Panc1 (cell line): ENCODE measurements at regions not wholly inside any gene's neighbourhood (a gene's known extent, or its start where the extent isn't known, plus 50 kb on each side); places are given as distances from the start of the nearest gene placed in this dataset.

Experiments used
- ATAC-seq: fragments of 200-7000 bp; cut with Tn5 transposase; 2 replicates; pipeline ENCODE4 v1.9.1; 2020; ENCODE audit warnings: mild to moderate bottlenecking, moderate library complexity
- BruUV-seq: library from RNA; stranded (reverse); fragments of 400-500 nt; replicated peaks from 2 replicates; lab custom pipeline; 2021; lab: Mats Ljungman, UMichigan
- CTCF ChIA-PET: fragments of 300-600 bp; sonication (Branson Sonifier 250); formaldehyde crosslinking; loops from one replicate; lab custom pipeline; 2022; ENCODE audit warnings: antibody characterized with exemption; lab: Charles Lee
- POLR2A ChIA-PET: fragments of 300-600 bp; sonication (Branson Sonifier 250); formaldehyde crosslinking; loops from one replicate; lab custom pipeline; 2022; ENCODE audit warnings: antibody characterized with exemption; lab: Charles Lee
- DNase-seq: peaks from one replicate; pipeline ENCODE4 v3.0.0-alpha.2; 2010; ENCODE audit warnings: low read depth, low spot score
- H3K27ac ChIP-seq: 2 replicates; pipeline ENCODE4 v1.5.1; 2011; ENCODE audit warnings: mild to moderate bottlenecking, low read length, inconsistent platforms
- H3K27me3 ChIP-seq: fragments of 200-500 bp; sonication (Bioruptor generic); 2 replicates; pipeline ENCODE4 v1.6.0; 2014; ENCODE audit warnings: low read length, inconsistent platforms; ENCODE audit not compliant: control insufficient read depth, insufficient read depth
- H3K36me3 ChIP-seq: fragments of 200-500 bp; sonication (Bioruptor generic); 2 replicates; pipeline ENCODE4 v1.5.1; 2014; ENCODE audit warnings: inconsistent platforms, mild to moderate bottlenecking, low read length, moderate library complexity; ENCODE audit not compliant: control insufficient read depth, insufficient read depth
- H3K4me1 ChIP-seq: 2 replicates; pipeline ENCODE4 v1.5.1; 2011; ENCODE audit warnings: inconsistent platforms, mild to moderate bottlenecking, low read length, moderate library complexity; ENCODE audit not compliant: control insufficient read depth, insufficient read depth
- H3K4me3 ChIP-seq, 2 experiments: 2 replicates each; pipeline ENCODE4 v1.5.1; 2011 to 2012; ENCODE audit warnings: low read depth in 2 of 2, low read length in 2 of 2, mild to moderate bottlenecking in 2 of 2, inconsistent platforms in 1 of 2, moderate library complexity in 1 of 2
- H3K9me3 ChIP-seq: fragments of 200-500 bp; sonication (Bioruptor generic); 2 replicates; pipeline ENCODE4 v1.5.1; 2014; ENCODE audit warnings: low read depth, mild to moderate bottlenecking, inconsistent platforms, low read length, moderate library complexity; ENCODE audit not compliant: control insufficient read depth, insufficient read depth
- POLR2AphosphoS5 ChIP-seq: IDR thresholded peaks from 2 replicates; pipeline ENCODE4 v1.6.1; 2012; ENCODE audit warnings: mild to moderate bottlenecking, low read depth, low read length, moderate library complexity
- SIN3A ChIP-seq: IDR thresholded peaks from 2 replicates; pipeline ENCODE4 v1.6.1; 2012; ENCODE audit warnings: low read depth, mild to moderate bottlenecking, low read length, moderate library complexity, borderline replicate concordance; ENCODE audit not compliant: insufficient read depth
- TCF7L2 ChIP-seq: IDR thresholded peaks from 2 replicates; pipeline ENCODE4 v1.6.1; 2011; ENCODE audit warnings: mild to moderate bottlenecking, low read depth, low read length, inconsistent platforms
- in situ Hi-C: cut with HindIII; loops from 2 replicates; pipeline ENCODE4 v1.10.0; 2016; ENCODE audit warnings: low sequenced_read_pairs, low pct_unique_long_range_greater_than_20kb
- intact Hi-C: fragments of 100-400 bp; cut with micrococcal nuclease; formaldehyde crosslinking; loops from one replicate; pipeline ENCODE4 v1.10.0; 2022; ENCODE audit not compliant: unreplicated experiment
- TF ChIP-seq, protein P1 (sequence below): fragments of 450-650 bp; IDR thresholded peaks from 2 replicates; pipeline ENCODE4 v1.5.1; 2017; ENCODE audit warnings: mild to moderate bottlenecking
- TF ChIP-seq, protein P2 (sequence below), 2 experiments: IDR thresholded peaks; 2 replicates each; pipeline ENCODE4 v1.6.1; 2011 to 2012; ENCODE audit warnings: low read depth in 2 of 2, control low read depth in 1 of 2, low read length in 1 of 2, mild to moderate bottlenecking in 1 of 2, moderate library complexity in 1 of 2; ENCODE audit not compliant: insufficient read depth in 1 of 2

DNA sequence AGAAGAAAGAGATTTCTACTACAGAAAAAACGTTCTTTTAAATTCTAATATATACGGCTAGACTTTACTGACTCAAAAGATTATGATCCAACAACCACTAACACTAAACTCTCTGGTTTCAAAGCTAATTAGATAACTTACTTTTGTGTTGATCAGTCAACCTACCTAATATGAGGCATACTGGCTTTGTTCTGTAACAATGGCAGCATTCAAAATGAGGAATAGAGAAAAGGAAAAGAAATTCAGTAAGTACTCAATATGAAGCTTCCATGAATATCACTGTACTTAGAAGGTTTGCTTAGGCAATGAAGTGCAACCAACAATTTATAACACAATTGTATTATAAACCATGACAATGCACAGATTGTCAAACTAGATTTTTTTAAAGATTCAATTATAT is 430.5 kb upstream of the PMFBP1 start:
- TF ChIP-seq TCF7L2: no peak
- TF ChIP-seq, protein P1, sequence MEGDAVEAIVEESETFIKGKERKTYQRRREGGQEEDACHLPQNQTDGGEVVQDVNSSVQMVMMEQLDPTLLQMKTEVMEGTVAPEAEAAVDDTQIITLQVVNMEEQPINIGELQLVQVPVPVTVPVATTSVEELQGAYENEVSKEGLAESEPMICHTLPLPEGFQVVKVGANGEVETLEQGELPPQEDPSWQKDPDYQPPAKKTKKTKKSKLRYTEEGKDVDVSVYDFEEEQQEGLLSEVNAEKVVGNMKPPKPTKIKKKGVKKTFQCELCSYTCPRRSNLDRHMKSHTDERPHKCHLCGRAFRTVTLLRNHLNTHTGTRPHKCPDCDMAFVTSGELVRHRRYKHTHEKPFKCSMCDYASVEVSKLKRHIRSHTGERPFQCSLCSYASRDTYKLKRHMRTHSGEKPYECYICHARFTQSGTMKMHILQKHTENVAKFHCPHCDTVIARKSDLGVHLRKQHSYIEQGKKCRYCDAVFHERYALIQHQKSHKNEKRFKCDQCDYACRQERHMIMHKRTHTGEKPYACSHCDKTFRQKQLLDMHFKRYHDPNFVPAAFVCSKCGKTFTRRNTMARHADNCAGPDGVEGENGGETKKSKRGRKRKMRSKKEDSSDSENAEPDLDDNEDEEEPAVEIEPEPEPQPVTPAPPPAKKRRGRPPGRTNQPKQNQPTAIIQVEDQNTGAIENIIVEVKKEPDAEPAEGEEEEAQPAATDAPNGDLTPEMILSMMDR: no peak
- no peak for TF ChIP-seq POLR2AphosphoS5
- TF ChIP-seq, protein P2, sequence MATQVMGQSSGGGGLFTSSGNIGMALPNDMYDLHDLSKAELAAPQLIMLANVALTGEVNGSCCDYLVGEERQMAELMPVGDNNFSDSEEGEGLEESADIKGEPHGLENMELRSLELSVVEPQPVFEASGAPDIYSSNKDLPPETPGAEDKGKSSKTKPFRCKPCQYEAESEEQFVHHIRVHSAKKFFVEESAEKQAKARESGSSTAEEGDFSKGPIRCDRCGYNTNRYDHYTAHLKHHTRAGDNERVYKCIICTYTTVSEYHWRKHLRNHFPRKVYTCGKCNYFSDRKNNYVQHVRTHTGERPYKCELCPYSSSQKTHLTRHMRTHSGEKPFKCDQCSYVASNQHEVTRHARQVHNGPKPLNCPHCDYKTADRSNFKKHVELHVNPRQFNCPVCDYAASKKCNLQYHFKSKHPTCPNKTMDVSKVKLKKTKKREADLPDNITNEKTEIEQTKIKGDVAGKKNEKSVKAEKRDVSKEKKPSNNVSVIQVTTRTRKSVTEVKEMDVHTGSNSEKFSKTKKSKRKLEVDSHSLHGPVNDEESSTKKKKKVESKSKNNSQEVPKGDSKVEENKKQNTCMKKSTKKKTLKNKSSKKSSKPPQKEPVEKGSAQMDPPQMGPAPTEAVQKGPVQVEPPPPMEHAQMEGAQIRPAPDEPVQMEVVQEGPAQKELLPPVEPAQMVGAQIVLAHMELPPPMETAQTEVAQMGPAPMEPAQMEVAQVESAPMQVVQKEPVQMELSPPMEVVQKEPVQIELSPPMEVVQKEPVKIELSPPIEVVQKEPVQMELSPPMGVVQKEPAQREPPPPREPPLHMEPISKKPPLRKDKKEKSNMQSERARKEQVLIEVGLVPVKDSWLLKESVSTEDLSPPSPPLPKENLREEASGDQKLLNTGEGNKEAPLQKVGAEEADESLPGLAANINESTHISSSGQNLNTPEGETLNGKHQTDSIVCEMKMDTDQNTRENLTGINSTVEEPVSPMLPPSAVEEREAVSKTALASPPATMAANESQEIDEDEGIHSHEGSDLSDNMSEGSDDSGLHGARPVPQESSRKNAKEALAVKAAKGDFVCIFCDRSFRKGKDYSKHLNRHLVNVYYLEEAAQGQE (IDR thresholded peaks at IDR 0.05; ENCODE audit: insufficient read depth in 1 of 2, low read depth in 2 of 2, low read length in 1 of 2): no peak
- no peak for TF ChIP-seq SIN3A
- Histone ChIP-seq H3K4me1 (no peaks in the 10 kb centered on the region), H3K4me3 (no peak overlapping the region), H3K27ac (no peak overlapping the region), H3K9me3 (no peaks in the 10 kb centered on the region), H3K27me3 (no peaks in the 10 kb centered on the region), H3K36me3 (no peaks in the 10 kb centered on the region)
- in situ Hi-C loops (no loop called here), intact Hi-C loops (no loop called here)
- no peak for ATAC-seq
- ChIA-PET POLR2A (interaction anchor here (0.6 kb wide), 1 partner anchor 45 kb away, joined by 3 read pairs; no protein-coding TSS in a partner anchor), CTCF (no interaction called here)
- DNase-seq: no peak
- no TSS peak for BruUV-seq

DNA sequence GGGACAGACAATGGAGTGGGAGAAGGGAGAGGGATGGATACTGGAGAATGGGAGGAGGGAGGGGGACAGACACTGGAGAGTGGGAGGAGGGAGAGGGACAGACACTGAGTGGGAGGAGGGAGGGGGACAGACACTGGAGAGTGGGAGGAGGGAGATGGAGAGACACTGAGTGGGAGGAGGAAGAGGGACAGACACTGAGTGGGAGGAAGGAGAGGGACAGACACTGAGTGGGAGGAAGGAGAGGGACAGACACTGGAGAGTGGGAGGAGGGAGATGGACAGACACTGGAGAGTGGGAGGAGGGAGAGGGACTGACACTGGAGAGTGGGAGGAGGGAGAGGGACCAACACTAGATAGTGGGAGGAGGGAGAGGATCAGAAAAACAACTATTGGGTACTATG is 426.7 kb upstream of the PMFBP1 start:
- Histone ChIP-seq H3K27me3 (no peaks in the 10 kb centered on the region), H3K36me3 (no peaks in the 10 kb centered on the region), H3K4me3 (no peak overlapping the region), H3K9me3 (no peaks in the 10 kb centered on the region), H3K4me1 (no peaks in the 10 kb centered on the region), H3K27ac (no peak overlapping the region)
- BruUV-seq: no TSS peak
- intact Hi-C loops (no loop called here), in situ Hi-C loops (no loop called here)
- ChIA-PET POLR2A (no interaction called here), CTCF (no interaction called here)
- DNase-seq: no peak
- TF ChIP-seq TCF7L2 (no peak), SIN3A (no peak), POLR2AphosphoS5 (no peak)
- TF ChIP-seq, protein P2 (IDR thresholded peaks at IDR 0.05; ENCODE audit: insufficient read depth in 1 of 2, low read depth in 2 of 2, low read length in 1 of 2): no peak
- TF ChIP-seq, protein P1: no peak
- ATAC-seq: no peak
